ENCODE measurements at regions not wholly inside any gene's neighbourhood (a gene's known extent, or its start where the extent isn't known, plus 50 kb on each side); places are given as distances from the start of the nearest gene placed in this dataset.
A peak's percentile ranks its signal among the peaks of the same experiment; 100 is the strongest.
"Not testable (repeated sequence)": the region's sequence is repeated elsewhere in the genome, so short reads cannot be mapped to it uniquely, and the experiment has no call there.

GRCh38 chr6:786946-787763 is 94.2 kb upstream of the EXOC2 start:
- H3K27me3 Mint-ChIP-seq = peaks cover 6% of the 10 kb centered on the region
- H3K4me1 Mint-ChIP-seq (ENCODE audit: low read depth) = peaks cover 25% of the 10 kb centered on the region
- H3K27ac Mint-ChIP-seq = peak overlapping the region; percentile 10
- H3K4me3 Mint-ChIP-seq = no peak overlapping the region
- H3K9me3 Mint-ChIP-seq (ENCODE audit: low read depth) = no peaks in the 10 kb centered on the region
- H3K36me3 Mint-ChIP-seq = no peaks in the 10 kb centered on the region

DNA sequence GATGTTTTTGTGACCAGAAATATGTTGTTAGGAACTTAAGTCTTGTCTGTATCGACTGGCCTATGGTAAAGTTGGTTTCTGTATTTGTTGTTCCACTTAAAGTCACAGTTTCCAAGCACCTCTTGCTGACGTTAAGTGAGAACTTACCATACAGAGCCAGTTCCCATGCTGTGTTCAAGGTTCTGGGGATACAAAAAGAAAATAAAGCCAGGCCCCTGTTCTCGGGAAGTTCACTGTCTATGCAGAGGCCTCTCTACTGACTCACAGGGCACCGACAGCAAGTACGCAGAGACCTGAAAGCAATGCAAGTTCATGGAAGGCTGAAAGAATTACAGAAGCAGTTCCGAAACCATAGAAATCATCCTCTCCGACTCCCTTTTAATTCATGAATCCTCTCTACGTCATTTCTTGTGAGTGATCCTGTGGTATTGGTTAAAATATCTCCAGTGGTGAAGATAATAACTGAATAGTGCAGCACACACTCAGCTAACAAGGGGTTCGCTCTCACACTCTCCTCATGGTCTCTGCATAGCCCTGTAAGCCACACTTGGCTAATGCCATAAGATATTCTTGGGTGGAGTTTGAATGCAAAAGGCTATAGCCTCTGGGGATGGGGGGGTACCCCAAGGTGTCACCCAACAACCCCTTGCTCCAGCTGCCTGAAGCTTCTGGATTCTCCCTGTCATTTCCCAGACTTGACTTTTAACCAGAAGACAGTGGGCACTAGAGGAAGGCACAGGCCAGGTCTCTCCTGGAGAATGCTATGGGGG is 91.2 kb upstream of the EXOC2 start:
- no peaks in the 10 kb centered on the region for H3K9me3 Mint-ChIP-seq (ENCODE audit: low read depth)
- no peak overlapping the region for H3K27ac Mint-ChIP-seq
- H3K27me3 Mint-ChIP-seq = no peaks in the 10 kb centered on the region
- H3K36me3 Mint-ChIP-seq = no peaks in the 10 kb centered on the region
- H3K4me1 Mint-ChIP-seq (ENCODE audit: low read depth) = peaks cover 20% of the 10 kb centered on the region
- H3K4me3 Mint-ChIP-seq = no peak overlapping the region

GRCh38 chr6:782141-782540 is 89.2 kb upstream of the EXOC2 start:
- H3K9me3 Mint-ChIP-seq (ENCODE audit: low read depth) = no peaks in the 10 kb centered on the region
- no peak overlapping the region for H3K27ac Mint-ChIP-seq
- no peaks in the 10 kb centered on the region for H3K27me3 Mint-ChIP-seq

GRCh38 chr6:781350-781961 is 88.5 kb upstream of the EXOC2 start:
- no peaks in the 10 kb centered on the region for H3K36me3 Mint-ChIP-seq
- no peaks in the 10 kb centered on the region for H3K4me1 Mint-ChIP-seq (ENCODE audit: low read depth)
- no peaks in the 10 kb centered on the region for H3K27me3 Mint-ChIP-seq
- H3K4me3 Mint-ChIP-seq = no peak overlapping the region
- H3K9me3 Mint-ChIP-seq (ENCODE audit: low read depth) = no peaks in the 10 kb centered on the region
- no peak overlapping the region for H3K27ac Mint-ChIP-seq

More at GRCh38 chr6:782141-782540, 89.2 kb upstream of the EXOC2 start:
- Mint-ChIP-seq H3K36me3 (no peaks in the 10 kb centered on the region), H3K4me1 (ENCODE audit: low read depth) (peaks cover 5% of the 10 kb centered on the region), H3K4me3 (no peak overlapping the region)

GRCh38 chr6:780706-781105 is 87.8 kb upstream of the EXOC2 start:
- Mint-ChIP-seq H3K4me1 (ENCODE audit: low read depth) (no peaks in the 10 kb centered on the region), H3K36me3 (no peaks in the 10 kb centered on the region), H3K27me3 (no peaks in the 10 kb centered on the region), H3K9me3 (ENCODE audit: low read depth) (no peaks in the 10 kb centered on the region), H3K27ac (no peak overlapping the region), H3K4me3 (no peak overlapping the region)

DNA sequence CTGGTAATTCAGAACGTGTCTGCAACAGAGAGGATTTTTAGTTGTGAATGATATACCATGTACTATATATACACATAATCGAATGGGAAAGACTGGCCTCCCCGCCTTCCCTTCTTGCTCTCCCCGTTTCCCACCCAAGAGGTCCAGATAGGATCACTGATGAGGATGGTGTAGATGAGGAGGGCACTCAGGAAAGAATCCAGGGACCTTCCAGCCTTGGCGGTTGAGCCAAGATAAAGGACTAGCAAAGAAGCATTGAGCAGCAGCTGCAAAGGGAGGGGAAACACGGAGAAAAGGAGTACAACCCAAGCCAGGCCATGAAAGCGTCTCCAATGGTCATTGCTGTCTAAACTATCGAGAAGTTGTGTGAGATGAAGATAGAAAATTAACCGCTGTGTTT is 84.0 kb upstream of the EXOC2 start:
- H3K4me3 Mint-ChIP-seq = no peak overlapping the region
- H3K4me1 Mint-ChIP-seq (ENCODE audit: low read depth) = no peaks in the 10 kb centered on the region
- no peak overlapping the region for H3K27ac Mint-ChIP-seq
- H3K9me3 Mint-ChIP-seq (ENCODE audit: low read depth) = no peaks in the 10 kb centered on the region
- H3K27me3 Mint-ChIP-seq = peaks cover 6% of the 10 kb centered on the region
- no peaks in the 10 kb centered on the region for H3K36me3 Mint-ChIP-seq

DNA sequence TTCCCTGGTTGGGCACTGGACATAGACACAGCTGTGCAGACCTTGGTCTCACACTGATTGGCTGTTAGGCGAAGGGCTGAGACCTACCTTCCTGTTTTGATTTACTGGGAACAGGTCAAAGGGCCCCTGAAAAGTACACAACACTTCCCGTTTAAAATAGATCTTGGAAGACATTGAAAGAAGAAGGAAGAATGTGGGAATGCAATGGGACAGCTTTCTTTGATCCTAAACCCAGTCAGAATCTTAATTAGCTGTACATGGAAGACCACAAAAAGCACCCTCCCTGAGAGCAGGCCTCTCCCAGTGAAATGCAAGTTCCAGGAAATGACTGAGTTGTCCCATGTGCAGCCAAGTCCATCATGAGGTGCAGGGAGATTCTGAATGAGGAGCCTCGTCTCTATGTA is 83.6 kb upstream of the EXOC2 start:
- Mint-ChIP-seq H3K9me3 (ENCODE audit: low read depth) (no peaks in the 10 kb centered on the region), H3K27ac (no peak overlapping the region), H3K4me3 (no peak overlapping the region), H3K27me3 (peaks cover 6% of the 10 kb centered on the region), H3K36me3 (no peaks in the 10 kb centered on the region), H3K4me1 (ENCODE audit: low read depth) (no peaks in the 10 kb centered on the region)

DNA sequence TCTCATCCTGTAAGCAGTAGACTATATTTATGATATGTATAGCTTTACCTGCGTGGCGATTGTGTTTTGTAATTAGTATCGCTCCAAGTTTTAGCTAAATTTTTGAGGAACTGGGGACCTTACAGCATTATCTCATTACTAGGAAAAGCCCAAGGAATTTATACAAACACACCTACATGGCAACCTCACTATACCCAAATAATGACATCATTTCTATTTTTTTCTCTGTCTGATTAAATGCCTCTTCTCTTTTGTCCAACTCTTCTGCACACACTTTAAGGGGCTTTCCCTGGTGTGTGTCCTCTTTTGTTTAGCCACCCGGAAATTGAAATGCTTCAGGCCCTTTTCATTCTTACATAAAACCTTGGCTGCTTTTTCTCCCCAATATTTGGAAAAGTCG is 82.9 kb upstream of the EXOC2 start:
- no peaks in the 10 kb centered on the region for H3K9me3 Mint-ChIP-seq (ENCODE audit: low read depth)
- H3K4me1 Mint-ChIP-seq (ENCODE audit: low read depth) = no peaks in the 10 kb centered on the region
- H3K27me3 Mint-ChIP-seq = peaks cover 6% of the 10 kb centered on the region
- no peak overlapping the region for H3K27ac Mint-ChIP-seq
- H3K4me3 Mint-ChIP-seq = no peak overlapping the region
- no peaks in the 10 kb centered on the region for H3K36me3 Mint-ChIP-seq

GRCh38 chr6:771683-772082 is 78.7 kb upstream of the EXOC2 start:
- H3K36me3 Mint-ChIP-seq; H3K4me3 Mint-ChIP-seq; H3K4me1 Mint-ChIP-seq (ENCODE audit: low read depth); H3K27ac Mint-ChIP-seq; H3K27me3 Mint-ChIP-seq; H3K9me3 Mint-ChIP-seq (ENCODE audit: low read depth): not testable (repeated sequence)

- no peaks in the 10 kb centered on the region for H3K36me3 Mint-ChIP-seq
- no peaks in the 10 kb centered on the region for H3K9me3 Mint-ChIP-seq (ENCODE audit: low read depth)
- no peak overlapping the region for H3K4me3 Mint-ChIP-seq
- no peaks in the 10 kb centered on the region for H3K4me1 Mint-ChIP-seq (ENCODE audit: low read depth)
- H3K27me3 Mint-ChIP-seq = peaks cover 7% of the 10 kb centered on the region
- H3K27ac Mint-ChIP-seq = no peak overlapping the region
Observed at GRCh38 chr6:767755-768512, 75.0 kb upstream of the EXOC2 start.

- H3K27ac Mint-ChIP-seq = no peak overlapping the region
- H3K4me3 Mint-ChIP-seq = no peak overlapping the region
- H3K4me1 Mint-ChIP-seq (ENCODE audit: low read depth) = no peaks in the 10 kb centered on the region
- H3K27me3 Mint-ChIP-seq = peaks cover 7% of the 10 kb centered on the region
- no peaks in the 10 kb centered on the region for H3K9me3 Mint-ChIP-seq (ENCODE audit: low read depth)
- no peaks in the 10 kb centered on the region for H3K36me3 Mint-ChIP-seq
Observed at GRCh38 chr6:766625-767024, 73.7 kb upstream of the EXOC2 start.

DNA sequence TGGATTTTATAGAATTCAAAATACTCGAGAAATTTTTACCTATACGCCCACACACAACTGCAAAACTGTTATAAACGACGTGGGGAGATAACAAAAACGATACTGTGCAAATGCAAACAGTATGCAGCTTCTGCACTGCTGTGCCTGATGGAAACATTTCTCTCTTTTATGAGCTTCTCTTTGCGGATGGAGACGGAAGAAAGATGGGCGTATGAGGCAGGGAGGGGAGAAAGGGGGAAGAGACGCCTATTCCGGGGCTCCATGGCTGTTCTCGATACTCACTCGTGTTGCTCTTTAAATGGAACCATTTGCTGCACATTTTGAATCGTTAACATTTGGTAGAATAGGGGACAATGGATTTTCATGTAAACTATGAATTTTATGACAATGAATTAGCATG is 69.1 kb upstream of the EXOC2 start:
- Mint-ChIP-seq H3K27ac (no peak overlapping the region), H3K9me3 (ENCODE audit: low read depth) (no peaks in the 10 kb centered on the region), H3K4me1 (ENCODE audit: low read depth) (no peaks in the 10 kb centered on the region), H3K4me3 (no peak overlapping the region), H3K27me3 (peaks cover 8% of the 10 kb centered on the region), H3K36me3 (no peaks in the 10 kb centered on the region)

- Mint-ChIP-seq H3K27me3 (peaks cover 6% of the 10 kb centered on the region), H3K4me3 (no peak overlapping the region), H3K27ac (no peak overlapping the region), H3K9me3 (ENCODE audit: low read depth) (no peaks in the 10 kb centered on the region), H3K36me3 (no peaks in the 10 kb centered on the region), H3K4me1 (ENCODE audit: low read depth) (no peaks in the 10 kb centered on the region)
Observed at GRCh38 chr6:760982-761955, 68.3 kb upstream of the EXOC2 start.

DNA sequence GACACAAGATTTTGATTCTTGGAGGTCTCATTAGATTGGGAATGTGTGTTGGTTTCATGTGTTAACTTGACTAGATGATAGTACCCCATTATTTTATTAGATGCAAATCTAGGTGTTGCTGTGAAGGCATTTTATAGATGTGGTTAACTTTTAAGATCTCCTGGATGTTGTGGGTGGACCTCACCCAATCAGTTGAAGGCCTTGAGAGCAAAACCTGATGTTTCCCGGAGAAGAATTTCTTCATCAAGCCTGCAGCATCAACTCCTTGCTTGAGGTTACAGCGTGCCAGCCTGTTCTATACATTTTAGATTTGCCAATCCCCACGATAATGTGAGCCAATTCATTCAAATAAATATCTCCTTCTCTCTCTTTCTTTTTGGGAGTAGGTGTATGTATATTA is 66.8 kb upstream of the EXOC2 start:
- Mint-ChIP-seq H3K36me3 (no peaks in the 10 kb centered on the region), H3K9me3 (ENCODE audit: low read depth) (no peaks in the 10 kb centered on the region), H3K27me3 (peaks cover 2% of the 10 kb centered on the region), H3K4me3 (no peak overlapping the region), H3K27ac (no peak overlapping the region), H3K4me1 (ENCODE audit: low read depth) (no peaks in the 10 kb centered on the region)
